Left colon (tissue), 2 donors: ENCODE measurements at regions not wholly inside any gene's neighbourhood (a gene's known extent, or its start where the extent isn't known, plus 50 kb on each side); places are given as distances from the start of the nearest gene placed in this dataset.

Source experiments
- ATAC-seq: fragments of 200-7000 bp; cut with Tn5 transposase; one replicate; pipeline ENCODE4 v1.9.1; 2020; ENCODE audit warnings: mild to moderate bottlenecking, moderate library complexity
- DNase-seq, 2 donors: peaks; one replicate each; pipeline ENCODE4 v3.0.0-alpha.2; 2020
- intact Hi-C, 2 donors: fragments of 100-400 bp; cut with DNase I in 1 of 2; cut with micrococcal nuclease in 1 of 2; formaldehyde crosslinking; loops; one replicate each; pipeline versions ENCODE4 v1.11.2 to v1.14.0; 2022; cut with DNase I, micrococcal nuclease
- donor health status: DM: no; HTN: no; CAD: no.
- donor health status: DM: yes; HTN: yes; CAD: no.

DNA sequence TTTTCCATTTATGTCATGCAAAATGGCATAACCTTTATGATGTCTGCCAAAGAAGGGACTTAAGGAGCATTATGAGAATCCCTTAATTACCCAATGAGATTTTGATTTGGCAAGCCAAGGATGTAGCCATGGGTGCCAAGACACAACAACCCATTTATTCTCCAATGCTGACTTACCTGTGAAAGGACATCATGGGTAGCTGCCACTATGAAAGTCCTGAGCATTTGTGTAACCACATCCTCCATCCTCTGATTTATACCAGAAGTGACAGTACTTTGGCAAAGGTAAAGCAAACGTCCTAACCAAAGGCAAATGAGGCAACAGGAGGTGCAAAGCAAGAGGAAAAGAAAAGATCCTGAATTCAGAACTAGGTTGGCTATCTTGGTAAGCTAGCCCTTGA is 87.3 kb upstream of the EMCN start:
- ATAC-seq = no peak
- no peak for DNase-seq
- intact Hi-C loops = no loop called here

DNA sequence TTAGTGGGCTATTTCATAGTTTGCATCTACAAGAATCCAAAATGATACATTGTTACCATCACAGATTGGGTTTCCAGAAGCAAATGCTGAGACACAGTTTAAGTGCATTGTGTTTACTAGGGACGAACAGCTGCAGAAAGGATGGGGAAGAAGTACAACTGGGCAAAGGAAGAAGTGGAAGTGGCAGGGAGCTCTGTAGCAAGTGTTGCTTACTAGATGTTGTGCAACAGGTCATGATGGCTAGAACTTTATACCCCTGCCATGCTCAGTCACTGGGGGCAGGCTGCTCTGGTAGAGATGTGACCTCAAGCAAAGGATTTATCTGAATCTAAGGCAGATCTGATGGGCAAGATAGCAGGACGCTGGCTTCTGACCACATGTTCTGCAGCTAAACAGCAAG is 76.1 kb upstream of the EMCN start:
- no peak for DNase-seq
- ATAC-seq = no peak
- intact Hi-C loops = no loop called here

DNA sequence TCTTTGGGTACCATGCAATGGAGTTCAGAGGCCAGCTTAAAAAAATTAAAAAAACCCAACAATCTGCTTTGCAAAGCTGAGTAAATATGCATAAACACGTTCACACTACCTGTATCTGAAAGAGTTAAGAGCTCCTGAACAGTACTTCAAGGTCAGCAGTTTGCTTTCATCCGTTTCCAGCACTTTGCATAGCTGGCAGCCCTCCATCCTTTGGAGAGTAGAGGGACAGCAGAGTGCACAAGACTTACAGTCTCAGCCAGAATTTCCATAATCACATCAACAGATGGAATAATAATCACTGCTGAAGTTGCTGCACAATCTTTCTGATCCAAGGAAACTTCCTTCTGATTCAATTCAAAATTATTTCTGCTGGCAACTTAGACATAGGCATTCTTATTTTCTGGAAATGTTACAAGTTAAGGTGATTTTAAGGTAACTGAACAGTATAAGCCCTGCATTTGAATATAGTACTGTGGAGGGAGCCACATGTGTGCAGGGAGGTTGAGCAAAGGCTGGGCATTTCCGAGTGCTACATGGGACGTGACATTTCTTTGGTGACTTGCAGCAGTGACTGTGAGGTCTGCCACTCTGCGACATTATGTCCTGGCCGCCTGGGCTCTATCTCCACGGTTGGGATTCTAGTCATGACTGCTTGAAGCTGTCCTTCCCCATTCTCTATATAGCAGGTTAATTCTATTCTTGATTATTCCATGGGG is 73.5 kb upstream of the EMCN start:
- intact Hi-C loops = no loop called here
- DNase-seq = no peak
- ATAC-seq = no peak

DNA sequence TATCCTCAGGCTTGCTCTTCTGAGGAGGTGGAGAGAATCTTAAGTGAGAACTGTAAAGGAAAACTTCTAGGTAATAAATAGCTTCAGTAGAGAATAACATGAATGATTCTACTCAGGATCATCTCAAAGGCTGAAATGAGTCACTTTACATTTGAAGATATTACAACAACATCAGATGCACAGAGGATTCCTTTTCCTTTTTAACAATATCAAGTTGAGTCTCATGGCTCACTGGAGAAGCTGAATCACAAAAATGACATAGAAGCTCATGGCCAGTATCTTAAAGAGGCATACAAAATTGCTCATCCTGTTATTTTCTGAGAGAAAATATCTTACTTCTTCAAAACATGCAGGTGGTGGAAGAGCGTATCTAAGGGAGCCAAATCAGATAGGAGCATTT is 72.5 kb upstream of the EMCN start:
- intact Hi-C loops = no loop called here

DNA sequence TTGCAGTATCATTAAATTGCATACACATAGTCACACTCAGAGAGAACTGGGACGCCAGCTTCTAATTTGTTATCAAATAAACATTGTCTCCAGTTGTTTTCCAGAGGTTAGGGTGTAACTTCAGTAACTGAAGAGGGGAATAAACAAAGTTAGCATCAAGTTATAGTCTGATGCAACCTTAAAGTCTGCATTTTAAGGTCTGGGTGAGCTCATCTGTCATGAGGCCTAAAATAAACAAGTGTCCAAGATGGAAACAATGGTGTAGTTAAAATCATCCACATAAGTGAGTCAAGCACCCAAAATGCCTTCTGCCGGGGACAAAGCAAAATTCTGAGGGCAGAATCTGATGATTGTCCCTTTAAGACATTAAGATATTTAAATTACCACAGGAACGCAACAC is 70.3 kb upstream of the EMCN start:
- DNase-seq = no peak

More for the DNA sequence above, 72.5 kb upstream of the EMCN start:
- no peak for ATAC-seq
- no peak for DNase-seq

DNA sequence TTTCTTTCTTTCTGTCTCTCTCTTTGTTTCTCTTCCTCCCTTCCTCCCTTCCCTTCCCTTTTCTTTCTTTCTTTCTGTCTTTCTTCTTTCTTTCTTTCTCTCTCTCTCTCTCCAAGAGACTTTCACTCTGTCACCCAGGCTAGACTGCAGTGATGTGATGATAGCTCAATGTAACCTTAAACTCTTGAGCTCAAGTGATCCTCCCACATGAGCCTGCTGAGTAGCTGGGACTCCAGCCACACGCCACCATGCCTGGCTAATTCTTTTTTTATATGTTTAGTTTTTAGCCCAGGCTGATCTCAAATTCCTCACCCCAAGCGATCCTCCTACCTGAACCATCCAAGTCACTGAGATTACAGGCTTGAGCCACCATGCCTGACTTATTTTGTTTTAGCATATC is 64.3 kb upstream of the EMCN start:
- intact Hi-C loops = no loop called here
- no peak for DNase-seq
- no peak for ATAC-seq

More for the DNA sequence above, 70.3 kb upstream of the EMCN start:
- intact Hi-C loops = no loop called here
- ATAC-seq = no peak

DNA sequence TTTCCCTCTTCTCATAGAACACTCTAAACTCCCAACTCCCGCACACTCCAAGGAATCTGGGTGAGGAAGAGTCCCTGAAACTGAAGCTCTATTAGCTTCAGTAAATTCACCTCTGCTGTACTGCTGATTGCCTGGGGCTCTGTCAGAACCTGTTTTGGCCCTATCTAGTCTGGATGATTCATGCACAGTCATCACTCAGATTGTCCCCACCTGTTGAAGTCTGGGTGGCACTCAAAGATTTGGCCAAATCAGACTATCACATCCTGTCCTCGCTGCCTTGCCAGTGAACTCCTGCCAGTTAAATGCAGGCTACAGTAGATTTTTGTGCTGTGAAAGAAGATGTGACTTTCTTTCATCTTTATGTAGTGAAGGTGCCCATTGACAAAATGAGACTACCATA is 63.5 kb upstream of the EMCN start:
- ATAC-seq (no peak), DNase-seq (no peak)
- intact Hi-C loops = no loop called here

DNA sequence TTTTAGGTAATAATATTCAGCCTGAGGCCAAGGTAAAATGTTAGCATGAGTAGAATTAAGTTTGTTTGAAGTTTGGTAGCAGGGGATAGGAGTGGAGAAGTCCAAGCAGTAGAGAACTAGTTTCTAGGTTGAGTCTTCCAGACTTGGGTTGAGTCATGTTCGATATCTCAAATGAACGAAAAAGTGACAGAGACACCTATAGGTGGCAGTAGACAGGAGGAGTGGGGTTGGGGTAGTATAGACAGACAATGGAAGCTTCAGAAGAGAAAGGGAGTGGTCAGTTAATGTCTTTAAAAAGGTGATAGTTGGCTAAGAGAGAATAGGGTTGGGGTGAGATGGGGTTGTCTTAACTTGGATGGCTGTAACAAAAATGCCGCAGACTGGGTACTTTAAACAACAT is 58.7 kb upstream of the EMCN start:
- DNase-seq (no peak), ATAC-seq (no peak)
- intact Hi-C loops = no loop called here

DNA sequence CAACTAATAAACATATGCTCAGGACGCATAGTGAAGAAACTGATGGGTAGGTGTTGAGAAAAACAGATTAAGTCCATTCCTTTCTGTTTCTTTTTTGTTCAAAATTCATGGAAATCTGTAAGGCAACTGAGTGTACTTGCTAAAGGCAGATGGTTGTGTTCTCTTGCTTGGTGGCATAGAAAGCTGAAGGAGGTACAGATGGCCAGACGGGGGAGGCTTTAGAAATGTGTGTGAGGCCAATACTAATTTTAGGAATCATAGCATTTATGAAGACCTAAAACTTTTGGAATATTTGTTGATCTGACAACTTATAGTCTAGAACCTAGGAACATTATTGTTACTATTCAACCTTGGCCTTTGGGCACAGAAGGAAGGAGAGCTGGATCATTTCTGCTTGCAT is 56.8 kb upstream of the EMCN start:
- no peak for ATAC-seq
- DNase-seq = no peak
- intact Hi-C loops = no loop called here

DNA sequence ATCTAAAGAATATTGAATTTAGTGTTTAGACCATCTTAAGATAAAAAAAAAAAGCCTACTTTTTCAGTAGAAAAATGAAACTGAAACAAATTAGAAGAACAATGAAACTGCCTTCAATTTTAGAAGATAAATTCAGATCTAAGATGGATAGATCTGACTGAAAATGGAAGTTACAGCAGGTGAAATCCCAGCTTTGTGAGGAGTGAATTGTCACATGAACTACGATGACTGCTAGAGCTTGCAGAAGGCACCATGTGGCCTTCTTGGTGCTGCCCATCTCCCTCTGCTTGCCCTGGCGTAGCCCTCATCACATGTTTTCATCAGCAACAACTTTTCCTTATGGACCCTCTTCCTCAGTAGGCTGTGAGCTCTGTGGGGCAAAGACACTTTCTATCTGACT is 51.4 kb upstream of the EMCN start:
- intact Hi-C loops = no loop called here
- no peak for ATAC-seq

More for the DNA sequence above, 51.4 kb upstream of the EMCN start:
- no peak for DNase-seq
